C4-2B (cell line): ENCODE measurements at regions not wholly inside any gene's neighbourhood (a gene's known extent, or its start where the extent isn't known, plus 50 kb on each side); places are given as distances from the start of the nearest gene placed in this dataset.

Experiments
- ZFX ChIP-seq: fragments of 450-650 bp; IDR thresholded peaks from 2 replicates; pipeline ENCODE4 v1.6.1; 2017
- TF ChIP-seq, protein P1 (sequence below): fragments of 450-650 bp; conservative IDR thresholded peaks from 2 replicates; pipeline ENCODE4 v1.5.1; 2017; ENCODE audit warnings: mild to moderate bottlenecking

DNA sequence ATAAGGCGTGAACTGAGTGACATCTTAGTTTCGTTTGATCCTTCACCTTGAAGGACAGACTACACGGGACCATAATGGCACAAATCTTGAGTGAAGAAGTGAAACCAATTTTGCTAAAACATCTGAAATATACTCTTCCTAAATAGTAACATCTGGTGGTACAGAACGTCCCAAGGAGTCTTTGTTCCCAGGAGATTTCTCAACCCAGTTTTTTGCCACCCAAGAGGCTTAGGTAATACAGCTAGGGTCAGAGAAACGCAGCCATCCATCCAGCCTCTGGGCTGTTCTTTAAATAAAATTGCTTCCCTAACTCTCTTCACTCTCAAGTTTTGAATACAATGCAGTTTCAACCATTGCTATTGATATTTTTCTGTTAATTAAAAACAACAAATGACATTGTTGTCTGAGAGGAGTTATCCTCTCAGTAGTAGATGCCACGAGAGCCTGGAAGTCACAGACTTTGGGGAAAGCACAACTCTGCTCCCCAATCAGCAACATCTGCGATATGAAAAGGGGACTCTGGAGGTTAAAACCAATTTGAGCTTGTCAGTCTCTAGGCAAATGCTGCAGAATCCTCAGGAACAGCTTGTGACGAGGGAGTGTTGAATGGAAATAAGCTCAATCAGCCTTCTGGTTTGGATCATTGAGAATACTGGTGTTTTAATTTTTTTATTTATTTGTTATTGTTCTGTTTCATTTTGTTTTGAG, 394.3 kb upstream of the ADGRL2 start:
- TF ChIP-seq, protein P1, sequence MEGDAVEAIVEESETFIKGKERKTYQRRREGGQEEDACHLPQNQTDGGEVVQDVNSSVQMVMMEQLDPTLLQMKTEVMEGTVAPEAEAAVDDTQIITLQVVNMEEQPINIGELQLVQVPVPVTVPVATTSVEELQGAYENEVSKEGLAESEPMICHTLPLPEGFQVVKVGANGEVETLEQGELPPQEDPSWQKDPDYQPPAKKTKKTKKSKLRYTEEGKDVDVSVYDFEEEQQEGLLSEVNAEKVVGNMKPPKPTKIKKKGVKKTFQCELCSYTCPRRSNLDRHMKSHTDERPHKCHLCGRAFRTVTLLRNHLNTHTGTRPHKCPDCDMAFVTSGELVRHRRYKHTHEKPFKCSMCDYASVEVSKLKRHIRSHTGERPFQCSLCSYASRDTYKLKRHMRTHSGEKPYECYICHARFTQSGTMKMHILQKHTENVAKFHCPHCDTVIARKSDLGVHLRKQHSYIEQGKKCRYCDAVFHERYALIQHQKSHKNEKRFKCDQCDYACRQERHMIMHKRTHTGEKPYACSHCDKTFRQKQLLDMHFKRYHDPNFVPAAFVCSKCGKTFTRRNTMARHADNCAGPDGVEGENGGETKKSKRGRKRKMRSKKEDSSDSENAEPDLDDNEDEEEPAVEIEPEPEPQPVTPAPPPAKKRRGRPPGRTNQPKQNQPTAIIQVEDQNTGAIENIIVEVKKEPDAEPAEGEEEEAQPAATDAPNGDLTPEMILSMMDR = no peak
- no peak for TF ChIP-seq ZFX
